ENCODE measurements at regions not wholly inside any gene's neighbourhood (a gene's known extent, or its start where the extent isn't known, plus 50 kb on each side); places are given as distances from the start of the nearest gene placed in this dataset.

DNA sequence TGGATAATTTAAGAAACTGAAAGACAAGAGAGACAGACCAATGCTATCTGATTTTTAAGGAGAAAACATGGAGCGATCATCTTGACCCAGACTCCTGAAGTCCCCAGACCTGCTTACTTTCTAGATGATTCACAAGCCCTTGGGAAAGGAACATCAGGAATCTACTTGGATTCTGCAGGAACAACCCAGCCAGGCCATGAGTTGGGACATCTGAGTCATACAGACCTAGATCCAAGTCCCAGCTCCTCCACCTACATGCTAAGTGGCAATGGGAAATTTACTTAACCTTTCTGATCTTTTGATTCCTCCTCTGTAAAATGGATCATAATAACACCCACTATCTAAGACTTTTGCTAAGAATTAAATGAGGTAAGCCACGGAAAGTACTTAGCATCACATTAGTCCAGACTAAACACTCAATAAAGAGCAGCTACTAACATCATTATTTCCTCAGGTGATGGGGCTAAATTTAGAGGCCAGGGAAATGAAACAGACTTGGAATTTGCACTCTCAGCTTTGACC is 61.0 kb upstream of the MAFB start:
- Histone ChIP-seq H3K36me3 (replicated peaks in 1 of 2; ENCODE audit: control insufficient read depth in 1 of 2, insufficient read depth in 2 of 2, low read length in 2 of 2) (no peaks in the 10 kb centered on the region), H3K4me2 (ENCODE audit: low read depth, low read length) (no peak overlapping the region), H3K27me3 (ENCODE audit: control insufficient read depth in 1 of 2, insufficient read depth in 2 of 2, low read length in 2 of 2) (peaks cover 0 to 15% of the 10 kb centered on the region in 2 experiments; a peak in 2 of 5 replicates), H3K9ac (ENCODE audit: insufficient read depth, low read depth, low read length) (no peak overlapping the region), H3K4me3 (replicated peaks in 1 of 3; ENCODE audit: insufficient read depth in 1 of 3, low read depth in 2 of 3, low read length in 3 of 3) (no peak overlapping the region), H3K27ac (ENCODE audit: extremely low read length, insufficient read depth, low read length) (no peak overlapping the region), H4K20me1 (ENCODE audit: insufficient read depth, low read length) (no peaks in the 10 kb centered on the region), H2AFZ (ENCODE audit: low read length) (no peak overlapping the region), H3K79me2 (ENCODE audit: insufficient read depth, low read length) (no peaks in the 10 kb centered on the region), H3K9me3 (ENCODE audit: low read length) (no peaks in the 10 kb centered on the region), H3K4me1 (ENCODE audit: insufficient read depth, low read length) (no peaks in the 10 kb centered on the region)
- TF ChIP-seq ZNF329 (CRISPR knock-in tag; IDR thresholded peaks at IDR 0.05; ENCODE audit: low read depth) (no peak), ATF2 (CRISPR knock-in tag; IDR thresholded peaks at IDR 0.05) (no peak), ZNF878 (CRISPR knock-in tag; IDR thresholded peaks at IDR 0.05) (no peak), NFIB (CRISPR knock-in tag; IDR thresholded peaks at IDR 0.05; ENCODE audit: borderline replicate concordance) (no peak), ZNF792 (CRISPR knock-in tag; IDR thresholded peaks at IDR 0.05) (no peak), SP5 (CRISPR knock-in tag; IDR thresholded peaks at IDR 0.05; ENCODE audit: borderline replicate concordance, low read depth) (no peak), FOXJ3 (CRISPR knock-in tag; IDR thresholded peaks at IDR 0.05; ENCODE audit: borderline replicate concordance) (no peak)
- TF ChIP-seq, protein P1, sequence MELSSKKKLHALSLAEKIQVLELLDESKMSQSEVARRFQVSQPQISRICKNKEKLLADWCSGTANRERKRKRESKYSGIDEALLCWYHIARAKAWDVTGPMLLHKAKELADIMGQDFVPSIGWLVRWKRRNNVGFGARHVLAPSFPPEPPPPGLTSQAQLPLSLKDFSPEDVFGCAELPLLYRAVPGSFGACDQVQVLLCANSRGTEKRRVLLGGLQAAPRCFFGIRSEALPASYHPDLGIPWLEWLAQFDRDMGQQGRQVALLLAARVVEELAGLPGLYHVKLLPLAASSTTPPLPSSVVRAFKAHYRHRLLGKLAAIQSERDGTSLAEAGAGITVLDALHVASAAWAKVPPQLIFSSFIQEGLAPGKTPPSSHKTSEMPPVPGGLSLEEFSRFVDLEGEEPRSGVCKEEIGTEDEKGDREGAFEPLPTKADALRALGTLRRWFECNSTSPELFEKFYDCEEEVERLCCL (CRISPR knock-in tag; IDR thresholded peaks at IDR 0.05; ENCODE audit: borderline replicate concordance), result no peak
- TF ChIP-seq, protein P2, sequence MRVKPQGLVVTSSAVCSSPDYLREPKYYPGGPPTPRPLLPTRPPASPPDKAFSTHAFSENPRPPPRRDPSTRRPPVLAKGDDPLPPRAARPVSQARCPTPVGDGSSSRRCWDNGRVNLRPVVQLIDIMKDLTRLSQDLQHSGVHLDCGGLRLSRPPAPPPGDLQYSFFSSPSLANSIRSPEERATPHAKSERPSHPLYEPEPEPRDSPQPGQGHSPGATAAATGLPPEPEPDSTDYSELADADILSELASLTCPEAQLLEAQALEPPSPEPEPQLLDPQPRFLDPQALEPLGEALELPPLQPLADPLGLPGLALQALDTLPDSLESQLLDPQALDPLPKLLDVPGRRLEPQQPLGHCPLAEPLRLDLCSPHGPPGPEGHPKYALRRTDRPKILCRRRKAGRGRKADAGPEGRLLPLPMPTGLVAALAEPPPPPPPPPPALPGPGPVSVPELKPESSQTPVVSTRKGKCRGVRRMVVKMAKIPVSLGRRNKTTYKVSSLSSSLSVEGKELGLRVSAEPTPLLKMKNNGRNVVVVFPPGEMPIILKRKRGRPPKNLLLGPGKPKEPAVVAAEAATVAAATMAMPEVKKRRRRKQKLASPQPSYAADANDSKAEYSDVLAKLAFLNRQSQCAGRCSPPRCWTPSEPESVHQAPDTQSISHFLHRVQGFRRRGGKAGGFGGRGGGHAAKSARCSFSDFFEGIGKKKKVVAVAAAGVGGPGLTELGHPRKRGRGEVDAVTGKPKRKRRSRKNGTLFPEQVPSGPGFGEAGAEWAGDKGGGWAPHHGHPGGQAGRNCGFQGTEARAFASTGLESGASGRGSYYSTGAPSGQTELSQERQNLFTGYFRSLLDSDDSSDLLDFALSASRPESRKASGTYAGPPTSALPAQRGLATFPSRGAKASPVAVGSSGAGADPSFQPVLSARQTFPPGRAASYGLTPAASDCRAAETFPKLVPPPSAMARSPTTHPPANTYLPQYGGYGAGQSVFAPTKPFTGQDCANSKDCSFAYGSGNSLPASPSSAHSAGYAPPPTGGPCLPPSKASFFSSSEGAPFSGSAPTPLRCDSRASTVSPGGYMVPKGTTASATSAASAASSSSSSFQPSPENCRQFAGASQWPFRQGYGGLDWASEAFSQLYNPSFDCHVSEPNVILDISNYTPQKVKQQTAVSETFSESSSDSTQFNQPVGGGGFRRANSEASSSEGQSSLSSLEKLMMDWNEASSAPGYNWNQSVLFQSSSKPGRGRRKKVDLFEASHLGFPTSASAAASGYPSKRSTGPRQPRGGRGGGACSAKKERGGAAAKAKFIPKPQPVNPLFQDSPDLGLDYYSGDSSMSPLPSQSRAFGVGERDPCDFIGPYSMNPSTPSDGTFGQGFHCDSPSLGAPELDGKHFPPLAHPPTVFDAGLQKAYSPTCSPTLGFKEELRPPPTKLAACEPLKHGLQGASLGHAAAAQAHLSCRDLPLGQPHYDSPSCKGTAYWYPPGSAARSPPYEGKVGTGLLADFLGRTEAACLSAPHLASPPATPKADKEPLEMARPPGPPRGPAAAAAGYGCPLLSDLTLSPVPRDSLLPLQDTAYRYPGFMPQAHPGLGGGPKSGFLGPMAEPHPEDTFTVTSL (CRISPR knock-in tag; IDR thresholded peaks at IDR 0.05; ENCODE audit: borderline replicate concordance), result no peak
- no TSS peak for BruUV-seq (replicated peaks)
- FAIRE-seq (no peak), ATAC-seq (no peak), DNase-seq (ENCODE audit: low spot score) (no peak)
- in situ Hi-C loops (cut with HindIII; ENCODE audit: extremely low pct_ligation_motif_present, low pct_unique_long_range_greater_than_20kb) (no loop called here), intact Hi-C loops (cut with micrococcal nuclease; ENCODE audit: unreplicated experiment) (no loop called here)
- ChIA-PET POLR2A (no interaction called here), CTCF (ENCODE audit: low intra/inter-chr PET ratio, low total read pairs) (no interaction called here)
- 45% methylated on average over 2 of the region's 2 CpGs for WGBS (ENCODE audit: low lambda C conversion rate)
